DLD1 (cell line): ENCODE measurements at regions not wholly inside any gene's neighbourhood (a gene's known extent, or its start where the extent isn't known, plus 50 kb on each side); places are given as distances from the start of the nearest gene placed in this dataset.
"Not testable (repeated sequence)": the region's sequence is repeated elsewhere in the genome, so short reads cannot be mapped to it uniquely, and the experiment has no call there.

Source experiments
- in situ Hi-C: cut with HindIII; loops from 2 replicates; pipeline ENCODE4 v1.10.0; 2017; ENCODE audit warnings: low sequenced_read_pairs

DNA sequence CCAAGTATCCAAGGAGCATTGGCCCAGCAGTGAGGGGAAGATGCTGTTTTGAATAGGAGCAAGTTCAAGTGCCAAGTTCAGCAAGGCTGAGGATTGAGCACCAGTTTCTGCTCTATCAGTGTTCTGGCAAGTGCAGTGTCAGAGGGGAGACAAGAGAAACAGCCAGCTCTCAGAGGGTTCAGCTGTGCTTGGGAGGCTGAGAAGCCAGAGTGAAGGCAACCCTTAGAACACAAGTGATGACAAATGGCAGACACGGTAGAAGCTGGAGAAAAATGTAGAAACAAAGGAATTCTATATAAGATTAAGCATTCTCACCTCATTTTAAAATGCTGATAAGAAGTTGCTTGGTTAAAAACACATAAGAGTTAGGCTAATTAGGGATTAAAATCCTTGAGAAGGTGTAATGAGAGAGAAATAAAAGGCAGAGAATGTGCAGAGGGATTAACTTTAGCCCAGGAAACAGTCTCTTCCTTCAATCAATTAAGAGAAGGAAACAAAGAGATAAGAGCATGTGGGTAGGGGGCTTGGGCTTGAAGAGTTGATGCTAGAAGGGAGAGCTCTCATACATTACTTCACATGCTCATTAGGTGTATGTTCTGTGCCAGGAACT is 475.4 kb downstream of the AJAP1 start:
- in situ Hi-C loops = no loop called here

DNA sequence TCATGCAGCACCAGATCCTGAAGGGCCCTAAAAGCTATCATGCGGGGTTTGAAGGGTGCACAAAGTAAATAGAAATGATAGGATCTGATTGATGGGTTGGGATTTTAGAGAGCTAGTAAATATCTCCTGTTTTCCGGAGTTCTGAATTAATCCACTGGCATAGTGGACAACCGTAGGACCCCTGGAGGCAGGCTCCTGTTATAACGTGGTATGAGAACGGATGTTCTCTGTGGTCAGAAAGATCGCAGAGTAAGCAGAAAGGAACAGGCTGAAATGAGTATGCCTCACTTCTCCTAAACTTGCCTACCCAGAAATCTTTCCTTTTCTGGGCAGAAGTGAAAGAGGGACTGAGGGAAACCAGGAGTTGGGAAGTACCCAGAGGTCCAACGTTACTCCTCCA is 470.8 kb downstream of the AJAP1 start:
- in situ Hi-C loops = no loop called here

DNA sequence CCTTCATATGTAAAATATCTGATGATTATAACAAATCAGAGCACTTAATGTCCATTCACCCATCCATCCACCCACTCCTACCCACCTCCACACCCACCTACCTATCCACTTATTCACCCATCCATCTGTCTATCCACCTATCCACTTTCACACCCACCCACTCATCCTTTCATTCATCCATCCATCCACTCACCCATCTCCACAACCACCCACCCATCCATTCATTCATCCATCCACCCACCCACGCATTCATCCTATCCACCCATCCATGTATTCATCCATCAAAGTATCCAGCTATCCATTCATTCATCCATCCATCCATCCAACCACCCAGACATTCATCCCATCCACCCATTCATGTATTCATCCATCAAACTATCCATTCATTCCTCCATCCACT is 466.1 kb downstream of the AJAP1 start:
- in situ Hi-C loops = no loop called here

DNA sequence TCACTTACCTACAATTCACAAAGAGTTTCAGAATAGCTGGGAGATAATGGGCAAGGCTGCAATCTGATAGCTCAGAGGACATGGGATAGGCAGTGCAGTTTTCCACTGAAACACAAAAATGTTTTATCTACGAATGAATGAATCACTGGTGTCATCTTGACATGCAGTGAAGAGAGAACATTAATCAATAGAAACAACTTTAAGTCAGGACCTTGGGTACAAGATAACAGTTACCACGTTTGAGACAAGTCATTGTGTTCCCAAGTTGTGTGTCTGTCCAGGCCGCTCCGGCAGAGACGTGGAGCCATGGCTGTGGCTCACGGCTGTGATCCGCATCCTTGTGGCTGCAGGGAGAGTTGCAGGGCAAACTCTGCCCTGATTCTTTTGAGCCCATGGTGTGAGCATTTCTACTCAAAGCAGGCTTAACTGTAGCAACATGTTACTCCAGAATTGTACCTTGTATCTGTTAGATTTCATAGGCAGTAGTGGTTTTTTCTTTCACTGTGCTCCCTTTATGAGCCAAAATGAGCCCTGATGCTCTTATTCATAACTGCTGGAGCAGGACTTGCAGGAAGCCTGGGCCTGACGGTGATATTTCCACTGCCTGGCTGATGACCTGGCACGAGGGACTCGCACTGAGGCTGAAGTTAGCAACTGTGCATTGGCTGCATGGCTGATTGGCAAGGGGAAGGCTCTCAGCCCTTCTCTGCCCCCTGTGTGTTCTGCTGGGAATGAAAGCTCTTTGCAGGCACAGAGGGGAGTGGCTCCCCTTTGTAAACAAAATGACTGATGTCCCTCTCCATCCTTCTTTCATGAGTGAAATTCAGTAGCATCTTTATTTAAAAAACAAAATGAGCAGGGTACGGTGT is 465.2 kb downstream of the AJAP1 start:
- in situ Hi-C loops = no loop called here

DNA sequence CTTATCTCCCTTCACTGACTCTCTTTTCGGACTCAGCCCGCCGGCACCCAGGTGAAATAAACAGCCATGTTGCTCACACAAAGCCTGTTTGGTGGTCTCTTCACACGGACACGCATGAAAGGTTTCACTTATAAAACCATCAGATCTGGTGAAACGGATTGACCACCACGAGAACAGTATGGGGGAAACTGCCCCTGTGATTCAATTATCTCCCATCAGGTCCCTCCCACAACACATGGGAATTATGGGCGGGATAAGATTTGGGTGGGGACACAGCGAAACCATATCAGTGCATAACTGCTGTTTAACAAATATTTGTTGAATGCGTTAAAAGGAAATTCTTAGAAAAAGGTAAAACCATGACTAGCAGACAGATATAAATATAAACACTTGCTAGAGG is 464.4 kb downstream of the AJAP1 start:
- in situ Hi-C loops = not testable (repeated sequence)

DNA sequence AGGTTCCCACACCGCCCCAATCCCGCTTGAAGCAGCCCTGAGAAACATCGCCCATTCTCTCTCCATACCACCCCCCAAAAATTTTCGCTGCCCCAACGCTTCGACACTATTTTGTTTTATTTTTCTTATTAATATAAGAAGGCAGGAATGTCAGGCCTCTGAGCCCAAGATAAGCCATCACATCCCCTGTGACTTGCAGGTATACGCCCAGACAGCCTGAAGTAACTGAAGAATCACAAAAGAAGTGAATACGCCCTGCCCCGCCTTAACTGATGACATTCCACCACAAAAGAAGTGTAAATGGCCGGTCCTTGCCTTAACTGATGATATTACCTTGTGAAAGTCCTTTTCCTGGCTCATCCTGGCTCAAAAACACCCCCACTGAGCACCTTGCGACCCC is 463.9 kb downstream of the AJAP1 start:
- in situ Hi-C loops = not testable (repeated sequence)

DNA sequence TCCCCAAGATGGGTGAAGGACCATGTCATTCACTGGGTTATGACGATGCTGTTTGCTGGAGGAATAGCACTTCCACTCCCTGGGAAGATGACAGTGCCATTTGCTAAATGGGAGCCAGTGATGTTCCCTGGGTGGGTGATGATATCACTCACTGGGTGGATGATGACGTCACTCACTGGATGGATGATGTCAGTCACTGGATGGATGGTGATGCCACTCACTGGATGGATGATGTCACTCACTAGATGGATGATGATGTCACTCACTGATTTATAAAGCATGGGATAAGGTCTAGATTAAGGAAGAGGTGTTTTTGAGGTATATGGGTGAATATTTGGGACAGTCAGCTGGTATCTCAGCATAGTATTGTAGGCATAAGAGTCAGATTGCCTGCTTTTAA is 457.2 kb downstream of the AJAP1 start:
- in situ Hi-C loops = no loop called here

DNA sequence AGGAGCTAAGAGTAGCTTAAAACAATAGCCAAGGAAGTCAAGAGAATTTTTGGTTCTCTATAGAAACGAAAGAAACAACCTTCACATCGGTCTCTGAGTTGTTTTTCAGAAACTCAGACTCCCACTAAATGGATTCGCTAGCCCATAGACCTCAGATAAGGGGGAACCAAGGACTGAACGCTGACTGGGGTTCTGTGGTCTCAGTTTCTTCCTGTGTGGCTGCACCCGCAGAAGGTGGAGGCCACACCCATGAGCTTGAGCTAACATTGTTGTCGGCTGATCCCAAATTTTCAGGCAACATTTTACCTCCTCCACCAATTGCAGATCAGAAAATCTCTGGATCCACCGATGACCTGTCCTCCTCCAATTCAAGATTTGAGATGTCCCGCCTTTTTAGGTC is 456.1 kb downstream of the AJAP1 start:
- in situ Hi-C loops = no loop called here

DNA sequence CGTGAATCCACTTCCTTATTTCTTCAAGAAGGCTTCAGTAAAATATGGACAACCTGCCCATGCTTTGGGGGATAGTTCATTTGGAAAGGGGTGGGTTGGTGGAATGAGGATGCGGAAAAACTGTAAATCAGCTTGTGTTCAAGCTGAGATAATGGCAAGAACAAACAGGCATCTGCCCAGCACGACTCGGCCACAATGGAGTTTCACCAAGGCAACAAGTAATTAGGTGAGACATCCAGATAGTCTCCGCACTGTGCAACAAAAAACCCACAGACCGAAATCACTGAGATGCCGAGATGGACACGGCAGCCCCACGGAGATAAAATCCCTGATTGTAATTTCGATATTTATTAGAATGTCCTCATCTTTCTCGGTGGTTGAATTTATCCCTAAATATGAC is 455.2 kb downstream of the AJAP1 start:
- in situ Hi-C loops = no loop called here

DNA sequence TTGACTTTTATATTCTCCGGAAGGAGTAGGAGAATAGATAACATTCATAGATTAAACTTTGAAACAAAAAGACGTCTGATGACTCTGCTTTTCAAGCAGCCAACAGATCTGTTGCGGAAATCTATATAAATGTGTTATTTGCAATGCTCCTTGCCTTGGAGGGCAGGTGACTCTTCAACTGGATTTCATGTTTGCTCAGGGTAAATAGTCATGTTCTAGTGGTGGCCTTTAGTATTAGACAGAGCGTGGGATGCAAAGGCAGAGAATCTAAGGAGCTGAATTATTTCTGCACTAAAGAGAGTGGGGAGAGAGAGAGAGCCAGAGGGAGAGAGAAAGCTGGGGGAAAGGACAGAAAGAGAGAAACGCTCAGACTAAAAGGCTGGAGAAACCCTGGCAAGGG is 454.3 kb downstream of the AJAP1 start:
- in situ Hi-C loops = no loop called here

DNA sequence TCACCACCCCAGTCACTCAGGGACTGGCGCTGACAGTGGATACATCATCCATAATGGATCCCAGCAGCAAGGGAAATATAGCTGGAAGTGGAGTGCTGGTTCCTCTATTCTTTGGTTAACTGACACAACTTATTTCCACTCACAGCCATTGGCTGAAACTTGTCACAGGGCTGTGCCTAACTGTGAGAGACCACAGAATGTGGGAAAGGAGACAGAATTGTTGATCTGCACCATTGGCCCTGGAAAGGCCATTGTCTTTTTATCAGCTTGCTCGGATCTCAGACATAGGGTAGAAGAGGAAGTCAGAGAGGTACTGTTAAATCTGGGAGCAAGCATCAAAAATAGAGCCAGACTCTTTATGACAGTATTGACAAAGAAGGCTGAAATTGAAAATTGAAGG is 451.3 kb downstream of the AJAP1 start:
- in situ Hi-C loops = no loop called here

DNA sequence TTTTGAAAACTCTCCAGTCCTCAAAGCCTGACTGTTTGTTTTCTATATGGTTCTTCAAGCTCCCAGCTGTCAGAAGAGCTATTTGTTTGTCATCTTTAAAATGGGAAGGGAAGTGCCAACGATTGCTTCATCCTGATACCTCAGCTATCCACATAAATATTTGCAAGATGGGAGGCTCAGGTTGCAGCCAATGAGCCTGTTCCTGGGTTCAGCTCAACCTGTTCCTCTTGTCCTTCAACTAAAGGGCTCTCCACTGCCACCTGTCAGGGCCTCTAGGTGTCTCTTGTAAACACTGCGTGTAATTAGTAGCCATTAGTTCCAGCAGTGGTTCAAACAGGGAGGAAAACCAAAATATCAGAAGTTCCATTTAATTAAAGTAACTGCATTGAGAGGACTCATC is 445.1 kb downstream of the AJAP1 start:
- in situ Hi-C loops = no loop called here

DNA sequence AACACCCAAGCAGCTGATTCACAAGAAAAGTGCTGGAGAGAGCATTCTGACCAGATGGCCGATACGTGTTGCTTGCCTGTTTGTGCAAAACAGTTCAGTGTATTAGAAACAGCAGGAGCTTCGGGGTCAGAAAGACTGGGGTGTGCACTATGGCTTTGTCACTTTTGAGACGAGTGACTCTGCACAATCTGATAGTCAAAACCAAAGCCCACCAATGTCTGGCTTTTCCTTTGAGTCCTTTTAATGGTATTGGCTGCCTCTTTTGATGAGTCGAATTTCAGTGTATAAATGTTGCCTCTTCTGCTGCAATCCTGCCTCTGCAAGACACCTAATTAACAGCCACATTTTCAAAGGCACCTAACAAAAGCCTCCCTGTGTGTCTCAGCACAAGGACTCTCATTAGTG is 444.6 kb downstream of the AJAP1 start:
- in situ Hi-C loops = no loop called here

DNA sequence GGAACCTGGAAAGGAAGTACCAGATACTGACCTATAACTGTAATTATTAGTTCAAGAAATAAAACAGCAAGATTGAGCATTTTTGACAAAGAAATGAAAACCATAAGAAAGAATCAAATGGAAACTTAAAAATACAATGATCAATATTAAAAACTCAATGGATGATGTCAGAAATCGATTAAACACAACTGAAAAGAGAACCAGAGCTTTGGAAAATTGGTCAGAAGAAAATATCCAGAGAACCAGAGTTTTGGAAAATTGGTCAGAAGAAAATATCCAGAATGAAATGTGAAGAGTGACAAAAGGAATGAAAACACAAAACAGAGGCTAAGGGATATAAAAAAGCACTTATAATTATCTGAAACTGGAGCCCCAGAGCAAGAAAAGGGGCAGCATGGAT is 438.6 kb downstream of the AJAP1 start:
- in situ Hi-C loops = no loop called here

DNA sequence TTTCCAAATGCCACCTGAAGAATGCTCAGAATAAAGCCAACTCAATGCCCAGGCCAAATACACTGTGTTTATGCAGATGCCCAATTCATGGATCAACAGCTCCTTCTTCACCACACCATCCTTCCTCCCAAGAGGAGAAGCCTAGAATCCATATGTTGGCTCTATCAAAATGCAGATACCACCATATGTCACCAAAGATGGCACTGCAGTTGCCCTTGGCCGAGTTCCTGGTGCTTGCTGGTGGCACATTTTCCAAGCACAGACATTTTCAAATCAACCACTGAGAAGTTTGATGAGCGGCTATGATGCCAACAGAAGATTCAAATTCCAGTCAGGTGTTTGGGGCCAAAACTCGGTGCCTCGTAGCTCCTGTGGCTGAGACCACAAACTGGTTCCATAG is 430.3 kb downstream of the AJAP1 start:
- in situ Hi-C loops = no loop called here

DNA sequence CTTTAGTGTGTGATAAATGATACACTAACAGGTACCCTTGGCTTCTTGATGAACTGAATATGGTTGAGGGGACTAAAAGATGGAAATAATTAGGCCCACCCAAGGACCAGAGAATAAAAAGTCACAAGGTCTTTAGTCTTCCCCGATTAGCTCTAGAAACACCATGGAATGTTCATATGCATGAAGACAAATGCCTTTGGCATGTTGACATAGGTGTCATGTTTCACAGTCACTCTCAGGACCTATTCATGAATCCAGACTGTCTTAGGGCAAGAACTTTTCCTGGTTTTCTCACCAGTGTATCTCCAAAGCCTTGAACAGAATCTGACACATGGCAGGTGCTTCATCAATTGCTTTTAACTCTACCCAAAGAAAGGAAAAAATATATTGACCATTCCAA is 412.8 kb downstream of the AJAP1 start:
- in situ Hi-C loops = no loop called here

DNA sequence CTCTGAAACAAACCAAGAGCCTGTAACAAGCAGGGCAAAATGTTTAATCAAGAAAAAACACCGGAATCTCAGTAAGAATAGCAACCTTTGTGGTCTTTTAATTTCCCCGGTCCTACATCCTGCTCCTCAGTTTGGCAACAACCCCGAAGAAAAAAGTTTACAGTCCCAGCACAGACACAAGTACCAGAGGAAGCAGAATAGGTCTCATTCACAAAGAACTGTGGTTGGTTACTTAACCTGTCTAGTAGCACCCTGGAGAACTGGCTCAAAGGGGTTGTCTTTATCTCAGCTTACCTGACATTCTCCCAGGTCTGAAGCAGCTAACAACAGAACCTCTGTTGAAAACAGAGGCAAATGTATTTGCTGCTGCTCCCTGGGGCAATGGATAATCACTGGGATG is 399.3 kb downstream of the AJAP1 start:
- in situ Hi-C loops = no loop called here

DNA sequence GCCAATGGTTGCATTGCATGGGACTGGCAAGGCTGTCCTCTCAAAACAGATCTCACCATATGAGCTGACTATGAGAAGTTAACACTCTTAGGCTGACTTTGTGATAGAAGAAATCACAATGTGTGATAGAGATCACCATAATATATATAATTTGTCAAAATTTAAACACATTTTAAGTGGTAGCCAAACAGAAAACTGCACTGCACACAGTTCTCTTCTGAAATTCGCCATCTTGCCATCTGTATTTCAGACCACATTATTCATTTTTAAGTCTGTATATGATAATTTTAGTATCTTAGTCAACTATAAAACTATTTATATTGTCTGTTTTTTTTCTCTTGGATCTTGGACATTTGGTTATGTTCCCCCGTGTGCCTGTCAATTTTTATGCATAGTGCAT is 374.7 kb downstream of the AJAP1 start:
- in situ Hi-C loops = no loop called here

DNA sequence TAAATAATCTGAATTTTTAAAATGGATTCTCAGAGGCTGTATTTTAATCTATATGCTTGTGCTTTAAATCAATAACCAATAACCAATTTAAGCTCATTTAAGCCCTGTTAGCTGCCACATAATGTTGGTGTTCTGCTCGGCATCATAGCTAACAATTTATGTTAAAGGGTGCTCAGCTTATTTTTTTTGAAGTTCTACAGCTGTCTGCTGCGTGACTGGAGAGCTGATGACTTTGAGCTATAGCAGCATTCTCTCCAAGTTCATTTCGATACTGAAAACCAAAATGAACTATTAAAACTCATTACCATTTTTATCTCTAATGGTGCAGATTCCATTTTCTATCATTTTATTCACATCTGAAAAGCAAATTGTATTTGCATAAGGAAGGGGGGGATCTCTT is 357.8 kb downstream of the AJAP1 start:
- in situ Hi-C loops = no loop called here

DNA sequence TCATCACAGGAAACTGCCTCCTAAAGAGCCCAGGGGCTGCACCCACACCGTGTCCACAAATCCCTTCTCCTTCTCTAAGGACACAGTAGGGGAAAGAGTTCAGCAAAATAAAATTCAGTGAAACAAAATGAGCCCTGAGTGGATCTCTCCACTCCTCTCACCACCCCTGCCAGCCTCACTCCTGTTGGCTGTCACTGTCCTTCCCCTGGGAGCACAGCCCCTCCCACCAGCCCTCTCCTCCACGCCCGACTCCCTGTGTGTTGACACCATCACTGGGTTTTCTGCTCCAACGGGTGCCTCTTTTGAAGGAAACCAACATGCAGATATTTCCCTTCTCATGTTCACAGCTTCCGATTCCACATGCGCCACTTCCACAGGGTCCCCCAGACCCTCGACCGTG is 356.2 kb downstream of the AJAP1 start:
- in situ Hi-C loops = no loop called here

DNA sequence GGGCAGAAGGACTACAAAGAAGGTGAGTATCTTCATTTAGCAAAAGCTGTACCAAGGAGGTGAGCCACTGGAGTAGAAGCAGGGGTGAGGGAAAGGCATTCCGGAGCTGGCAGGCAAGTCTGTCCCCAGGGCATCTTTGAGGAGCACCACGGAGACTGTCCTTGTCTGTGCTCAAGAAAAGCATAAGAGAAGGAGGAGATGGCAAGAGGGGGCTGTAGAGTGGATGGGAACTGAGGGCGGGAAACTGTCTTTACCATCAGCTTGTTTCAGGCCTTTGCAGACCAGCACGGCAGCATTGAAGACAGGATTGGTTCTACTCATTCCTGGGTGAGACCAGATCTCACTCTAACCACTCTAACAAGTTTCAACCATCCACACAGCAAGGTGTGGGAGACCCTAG is 355.8 kb downstream of the AJAP1 start:
- in situ Hi-C loops = no loop called here

DNA sequence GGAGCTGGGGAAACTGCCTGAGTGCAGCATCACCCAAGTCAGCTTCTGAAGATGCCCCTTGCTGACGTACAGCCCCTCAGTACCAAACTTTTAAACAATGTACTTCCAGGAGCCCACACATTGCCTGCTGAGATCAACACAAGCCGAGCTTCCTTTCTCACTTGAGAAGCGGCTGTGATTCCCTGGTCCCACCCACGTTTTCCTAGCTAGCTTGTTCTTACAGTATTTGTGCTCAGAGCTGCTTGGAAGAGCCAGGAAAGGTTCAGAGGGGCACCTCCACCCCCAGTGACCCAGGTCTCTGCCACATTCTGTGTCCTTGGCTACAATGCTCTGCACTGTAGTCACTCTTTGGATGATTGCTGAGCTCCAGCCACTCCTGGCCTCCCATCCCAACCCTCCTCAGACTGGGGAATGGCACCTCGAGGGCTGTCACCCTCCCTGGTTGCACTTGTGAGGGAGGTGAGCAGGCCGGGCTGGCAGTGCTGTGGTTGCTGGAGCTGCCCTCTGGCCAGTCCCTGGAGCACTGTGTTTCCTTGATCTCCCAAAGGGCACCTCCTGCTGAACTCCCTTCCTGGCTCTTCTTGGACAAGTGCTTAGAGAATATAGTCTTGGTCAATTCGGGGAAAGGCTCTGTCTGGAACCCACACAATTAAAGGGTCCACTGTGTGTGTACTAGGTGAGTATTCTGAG is 355.1 kb downstream of the AJAP1 start:
- in situ Hi-C loops = no loop called here
